ENCODE measurements at regions not wholly inside any gene's neighbourhood (a gene's known extent, or its start where the extent isn't known, plus 50 kb on each side); places are given as distances from the start of the nearest gene placed in this dataset.

DNA sequence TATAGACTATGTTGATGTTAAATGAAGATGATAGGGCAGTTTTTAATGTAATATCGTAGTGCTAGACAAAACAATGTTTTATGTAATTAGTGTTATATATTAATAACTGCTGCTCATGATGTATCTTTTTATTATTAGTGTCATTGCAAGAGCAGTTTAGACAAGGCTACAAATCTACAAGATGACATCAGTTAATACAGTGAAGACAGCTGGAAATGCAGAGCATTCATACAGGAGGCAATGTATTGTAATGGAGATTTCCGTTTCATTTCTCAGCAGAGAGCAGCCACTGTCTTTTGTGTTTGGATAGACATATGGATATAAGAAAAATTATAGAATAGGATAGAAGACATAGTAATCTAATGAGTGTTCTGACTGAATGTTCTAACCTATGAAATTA, 178.0 kb downstream of the FOXG1 start (continued):
- TF ChIP-seq SIN3A (conservative IDR thresholded peaks at IDR 0.05 in 1 of 2, IDR thresholded peaks at IDR 0.05 in 1 of 2; ENCODE audit: low read depth in 1 of 2, low read length in 2 of 2) (no peak), SP4 (IDR thresholded peaks at IDR 0.05; ENCODE audit: low read length) (no peak), POLR2AphosphoS5 (IDR thresholded peaks at IDR 0.05; ENCODE audit: low read depth, low read length) (no peak), PHF8 (conservative IDR thresholded peaks at IDR 0.05; ENCODE audit: low read depth, low read length) (no peak)
